ENCODE measurements at regions not wholly inside any gene's neighbourhood (a gene's known extent, or its start where the extent isn't known, plus 50 kb on each side); places are given as distances from the start of the nearest gene placed in this dataset.

- no peak overlapping the region for H3K4me2 ChIP-seq (replicated peaks; ENCODE audit: low read depth, low read length, poor library complexity, severe bottlenecking)
- CTCF ChIA-PET, result no interaction called here
- H3K4me3 Mint-ChIP-seq, result no peak overlapping the region
- H3K4me1 ChIP-seq (ENCODE audit: control insufficient read depth in 2 of 2, insufficient read depth in 2 of 2, low read length in 2 of 2), result no peaks in the 10 kb centered on the region
- H4K20me1 ChIP-seq (ENCODE audit: control insufficient read depth, insufficient read depth, low read length, poor library complexity, severe bottlenecking), result no peaks in the 10 kb centered on the region
- POLR2A ChIA-PET, result no interaction called here
- no peak for DNase-seq
- no peaks in the 10 kb centered on the region for H3K36me3 ChIP-seq (replicated peaks in 1 of 2; ENCODE audit: control extremely low read depth in 1 of 2, control insufficient read depth in 1 of 2, extremely low read depth in 1 of 2, insufficient read depth in 2 of 2, low read length in 1 of 2)
- TF ChIP-seq CTCF (IDR thresholded peaks at IDR 0.05), result no peak
- no peak for TF ChIP-seq EZH2 (IDR thresholded peaks at IDR 0.05; ENCODE audit: borderline replicate concordance, insufficient read depth, low read depth, low read length, poor library complexity, severe bottlenecking)
- no peaks in the 10 kb centered on the region for H3K4me1 Mint-ChIP-seq
- ATAC-seq (ENCODE audit: low read depth), result no peak
- no peak overlapping the region for H2AFZ ChIP-seq (ENCODE audit: insufficient read depth, low read depth, low read length, poor library complexity, severe bottlenecking)
- H3K27ac Mint-ChIP-seq, result no peak overlapping the region
- H3K9me3 Mint-ChIP-seq (ENCODE audit: insufficient read depth), result no peaks in the 10 kb centered on the region
- H3K27me3 Mint-ChIP-seq, result no peaks in the 10 kb centered on the region
- H3K9ac ChIP-seq (ENCODE audit: low read length), result no peak overlapping the region
- H3K79me2 ChIP-seq (ENCODE audit: control insufficient read depth, insufficient read depth, low read length), result no peaks in the 10 kb centered on the region
- intact Hi-C loops (cut with micrococcal nuclease), result no loop called here
- no peak overlapping the region for H3K27ac ChIP-seq (ENCODE audit: low read length in 2 of 2)
- no CpG with 5 or more reads among the region's 1 CpG for WGBS (ENCODE audit: insufficient coverage)
- H3K4me3 ChIP-seq (ENCODE audit: control extremely low read depth in 1 of 5, extremely low read depth in 1 of 5, insufficient read depth in 1 of 5, low read depth in 2 of 5, low read length in 4 of 5), result no peak overlapping the region
- no peaks in the 10 kb centered on the region for H3K27me3 ChIP-seq (replicated peaks in 1 of 4; ENCODE audit: control extremely low read depth in 1 of 4, control insufficient read depth in 3 of 4, insufficient read depth in 4 of 4, low read length in 3 of 4)
- no peaks in the 10 kb centered on the region for H3K9me3 ChIP-seq (ENCODE audit: control extremely low read depth in 1 of 3, control insufficient read depth in 2 of 3, insufficient read depth in 1 of 3, low read length in 2 of 3)
Observed at GRCh38 chr1:186775881-186776560, 52.7 kb upstream of the PLA2G4A start.

- H3K27ac ChIP-seq (ENCODE audit: low read length in 2 of 2), result no peak overlapping the region
- H3K9me3 Mint-ChIP-seq (ENCODE audit: insufficient read depth), result no peaks in the 10 kb centered on the region
- no peaks in the 10 kb centered on the region for H3K36me3 ChIP-seq (replicated peaks in 1 of 2; ENCODE audit: control extremely low read depth in 1 of 2, control insufficient read depth in 1 of 2, extremely low read depth in 1 of 2, insufficient read depth in 2 of 2, low read length in 1 of 2)
- intact Hi-C loops (cut with micrococcal nuclease), result no loop called here
- DNase-seq (no peak), ATAC-seq (ENCODE audit: low read depth) (no peak)
- POLR2A ChIA-PET, result no interaction called here
- CTCF ChIA-PET, result no interaction called here
- H2AFZ ChIP-seq (ENCODE audit: insufficient read depth, low read depth, low read length, poor library complexity, severe bottlenecking), result no peak overlapping the region
- no peak overlapping the region for H3K27ac Mint-ChIP-seq
- H3K4me3 ChIP-seq (ENCODE audit: control extremely low read depth in 1 of 5, extremely low read depth in 1 of 5, insufficient read depth in 1 of 5, low read depth in 2 of 5, low read length in 4 of 5), result no peak overlapping the region
- no peaks in the 10 kb centered on the region for H3K79me2 ChIP-seq (ENCODE audit: control insufficient read depth, insufficient read depth, low read length)
- H3K27me3 ChIP-seq (replicated peaks in 1 of 4; ENCODE audit: control extremely low read depth in 1 of 4, control insufficient read depth in 3 of 4, insufficient read depth in 4 of 4, low read length in 3 of 4), result no peaks in the 10 kb centered on the region
- no peak for TF ChIP-seq EZH2 (IDR thresholded peaks at IDR 0.05; ENCODE audit: borderline replicate concordance, insufficient read depth, low read depth, low read length, poor library complexity, severe bottlenecking)
- TF ChIP-seq CTCF (IDR thresholded peaks at IDR 0.05), result no peak
- H3K9me3 ChIP-seq (ENCODE audit: control extremely low read depth in 1 of 3, control insufficient read depth in 2 of 3, insufficient read depth in 1 of 3, low read length in 2 of 3), result no peaks in the 10 kb centered on the region
- no peak overlapping the region for H3K9ac ChIP-seq (ENCODE audit: low read length)
- H3K4me1 Mint-ChIP-seq, result no peaks in the 10 kb centered on the region
- H3K27me3 Mint-ChIP-seq, result no peaks in the 10 kb centered on the region
- WGBS (ENCODE audit: insufficient coverage), result no CpG with 5 or more reads among the region's 2 CpGs
- no peaks in the 10 kb centered on the region for H3K4me1 ChIP-seq (ENCODE audit: control insufficient read depth in 2 of 2, insufficient read depth in 2 of 2, low read length in 2 of 2)
- no peak overlapping the region for H3K4me2 ChIP-seq (replicated peaks; ENCODE audit: low read depth, low read length, poor library complexity, severe bottlenecking)
- H3K4me3 Mint-ChIP-seq, result no peak overlapping the region
- H4K20me1 ChIP-seq (ENCODE audit: control insufficient read depth, insufficient read depth, low read length, poor library complexity, severe bottlenecking), result no peaks in the 10 kb centered on the region
Observed at GRCh38 chr1:186775036-186775435, 53.7 kb upstream of the PLA2G4A start.

Data from B cell (primary cell).